GM23338 (cell line): ENCODE measurements at regions not wholly inside any gene's neighbourhood (a gene's known extent, or its start where the extent isn't known, plus 50 kb on each side); places are given as distances from the start of the nearest gene placed in this dataset.

Source experiments
- ATAC-seq: fragments of 200-7000 bp; cut with Tn5 transposase; 3 replicates; pipeline ENCODE4 v1.9.1; 2020
- DNase-seq: peaks from one replicate; pipeline ENCODE4 v3.0.0-alpha.2; 2015; ENCODE audit warnings: low spot score
- H2AFZ ChIP-seq: fragments of 200-600 bp; sonication (generic); 2 replicates; pipeline ENCODE4 v1.8.0; 2016; ENCODE audit warnings: antibody characterized with exemption, mild to moderate bottlenecking, moderate library complexity
- H3F3A ChIP-seq: fragments of 200-600 bp; sonication (generic); replicated peaks from 2 replicates; pipeline ENCODE4 v1.8.0; 2017; ENCODE audit warnings: antibody characterized with exemption, mixed run types, low read depth
- H3K27ac ChIP-seq: fragments of 200-600 bp; sonication (generic); 2 replicates; pipeline ENCODE4 v1.6.1; 2016; ENCODE audit warnings: low read depth
- H3K27me3 ChIP-seq: fragments of 200-600 bp; sonication (generic); 2 replicates; pipeline ENCODE4 v1.8.0; 2016; ENCODE audit warnings: mild to moderate bottlenecking, mixed run types, moderate library complexity; ENCODE audit not compliant: insufficient read depth
- H3K36me3 ChIP-seq: fragments of 200-600 bp; sonication (generic); 2 replicates; pipeline ENCODE4 v1.8.0; 2016; ENCODE audit warnings: mild to moderate bottlenecking; ENCODE audit not compliant: insufficient read depth
- H3K4me1 ChIP-seq: fragments of 200-600 bp; sonication (generic); 2 replicates; pipeline ENCODE4 v1.8.0; 2016; ENCODE audit warnings: mild to moderate bottlenecking, moderate library complexity; ENCODE audit not compliant: insufficient read depth
- H3K4me2 ChIP-seq: fragments of 200-600 bp; sonication (generic); 2 replicates; pipeline ENCODE4 v1.7.1; 2017; ENCODE audit warnings: mixed run types
- H3K4me3 ChIP-seq: fragments of 200-600 bp; sonication (generic); 2 replicates; pipeline ENCODE4 v1.6.1; 2016; ENCODE audit warnings: mixed run types
- H3K79me2 ChIP-seq: fragments of 200-600 bp; sonication (generic); replicated peaks from 2 replicates; pipeline ENCODE4 v1.8.0; 2017; ENCODE audit warnings: mild to moderate bottlenecking; ENCODE audit not compliant: insufficient read depth
- H3K9me2 ChIP-seq: fragments of 200-600 bp; sonication (generic); 2 replicates; pipeline ENCODE4 v1.8.0; 2017; ENCODE audit not compliant: insufficient read depth
- H4K20me1 ChIP-seq: fragments of 200-600 bp; sonication (generic); replicated peaks from 2 replicates; pipeline ENCODE4 v1.8.0; 2017; ENCODE audit warnings: mild to moderate bottlenecking; ENCODE audit not compliant: insufficient read depth
- H3K27ac Mint-ChIP-seq: 2 replicates; pipeline ENCODE4 v1.8.0; 2020; ENCODE audit warnings: inconsistent platforms, mild to moderate bottlenecking, moderate library complexity, mixed read lengths
- H3K27me3 Mint-ChIP-seq: 3 replicates; pipeline ENCODE4 v1.8.0; 2022; ENCODE audit warnings: low read depth, mild to moderate bottlenecking, moderate library complexity, mixed read lengths, inconsistent platforms; ENCODE audit not compliant: insufficient read depth, poor library complexity
- H3K36me3 Mint-ChIP-seq: 3 replicates; pipeline ENCODE4 v1.8.0; 2021; ENCODE audit warnings: low read depth, mild to moderate bottlenecking, inconsistent platforms, moderate library complexity, mixed read lengths
- H3K4me1 Mint-ChIP-seq: 3 replicates; pipeline ENCODE4 v1.8.0; 2020; ENCODE audit warnings: mild to moderate bottlenecking, inconsistent platforms, mixed read lengths
- H3K4me3 Mint-ChIP-seq: 3 replicates; pipeline ENCODE4 v1.8.0; 2021; ENCODE audit warnings: moderate library complexity, mild to moderate bottlenecking, inconsistent platforms, mixed read lengths
- H3K9me3 Mint-ChIP-seq: 3 replicates; pipeline ENCODE4 v1.8.0; 2020; ENCODE audit warnings: moderate library complexity, mild to moderate bottlenecking, inconsistent platforms, mixed read lengths
- CREB1 ChIP-seq: fragments of 250-450 bp; sonication (Bioruptor Pico); IDR thresholded peaks from 2 replicates; pipeline ENCODE4 v1.5.0; 2020; ENCODE audit warnings: low read depth, mild to moderate bottlenecking, moderate library complexity
- POLR2AphosphoS5 ChIP-seq: IDR thresholded peaks from 2 replicates; pipeline ENCODE4 v1.6.1; 2016; ENCODE audit warnings: antibody characterized with exemption, low read depth
- STAT1 ChIP-seq: IDR thresholded peaks from one replicate; pipeline ENCODE4 v1.6.1; 2016; ENCODE audit warnings: antibody characterized with exemption; ENCODE audit not compliant: unreplicated experiment
- ZNF114 ChIP-seq: fragments of 250-450 bp; sonication (Bioruptor Pico); IDR thresholded peaks from 2 replicates; pipeline ENCODE4 v1.5.0; 2020; ENCODE audit warnings: mild to moderate bottlenecking, moderate library complexity
- ZNF331 ChIP-seq: fragments of 250-450 bp; sonication (Bioruptor Pico); IDR thresholded peaks from 2 replicates; pipeline ENCODE4 v1.5.0; 2020; ENCODE audit warnings: low read depth, mild to moderate bottlenecking, moderate library complexity
- TF ChIP-seq, protein P1 (sequence below): fragments of 250-450 bp; sonication (Bioruptor Pico); IDR thresholded peaks from 2 replicates; pipeline ENCODE4 v1.5.0; 2020; ENCODE audit warnings: mild to moderate bottlenecking, moderate library complexity
- TF ChIP-seq, protein P2 (sequence below): IDR thresholded peaks from one replicate; pipeline ENCODE4 v1.6.1; 2018; ENCODE audit warnings: antibody characterized with exemption; ENCODE audit not compliant: unreplicated experiment

DNA sequence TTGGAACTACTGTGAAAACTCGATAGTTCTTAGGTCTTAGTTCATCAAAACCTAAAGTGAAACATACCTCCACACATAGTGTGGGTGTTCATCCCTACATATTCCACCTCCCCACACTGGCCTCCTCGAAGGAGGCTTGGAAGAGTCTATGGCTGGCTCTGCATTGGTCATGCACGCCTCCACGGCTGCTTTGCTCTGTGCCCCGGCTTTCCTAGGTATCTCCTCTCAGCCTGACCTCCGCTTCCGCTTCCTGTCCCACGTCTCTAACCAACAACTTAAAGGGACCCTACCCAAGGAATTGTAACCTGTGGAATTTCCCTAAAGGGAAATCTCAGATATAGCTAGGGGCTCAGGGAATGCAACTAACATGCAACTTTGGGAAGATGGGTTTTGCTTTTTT lies 79.7 kb upstream of the MBNL2 start (continued):
- TF ChIP-seq, protein P1, sequence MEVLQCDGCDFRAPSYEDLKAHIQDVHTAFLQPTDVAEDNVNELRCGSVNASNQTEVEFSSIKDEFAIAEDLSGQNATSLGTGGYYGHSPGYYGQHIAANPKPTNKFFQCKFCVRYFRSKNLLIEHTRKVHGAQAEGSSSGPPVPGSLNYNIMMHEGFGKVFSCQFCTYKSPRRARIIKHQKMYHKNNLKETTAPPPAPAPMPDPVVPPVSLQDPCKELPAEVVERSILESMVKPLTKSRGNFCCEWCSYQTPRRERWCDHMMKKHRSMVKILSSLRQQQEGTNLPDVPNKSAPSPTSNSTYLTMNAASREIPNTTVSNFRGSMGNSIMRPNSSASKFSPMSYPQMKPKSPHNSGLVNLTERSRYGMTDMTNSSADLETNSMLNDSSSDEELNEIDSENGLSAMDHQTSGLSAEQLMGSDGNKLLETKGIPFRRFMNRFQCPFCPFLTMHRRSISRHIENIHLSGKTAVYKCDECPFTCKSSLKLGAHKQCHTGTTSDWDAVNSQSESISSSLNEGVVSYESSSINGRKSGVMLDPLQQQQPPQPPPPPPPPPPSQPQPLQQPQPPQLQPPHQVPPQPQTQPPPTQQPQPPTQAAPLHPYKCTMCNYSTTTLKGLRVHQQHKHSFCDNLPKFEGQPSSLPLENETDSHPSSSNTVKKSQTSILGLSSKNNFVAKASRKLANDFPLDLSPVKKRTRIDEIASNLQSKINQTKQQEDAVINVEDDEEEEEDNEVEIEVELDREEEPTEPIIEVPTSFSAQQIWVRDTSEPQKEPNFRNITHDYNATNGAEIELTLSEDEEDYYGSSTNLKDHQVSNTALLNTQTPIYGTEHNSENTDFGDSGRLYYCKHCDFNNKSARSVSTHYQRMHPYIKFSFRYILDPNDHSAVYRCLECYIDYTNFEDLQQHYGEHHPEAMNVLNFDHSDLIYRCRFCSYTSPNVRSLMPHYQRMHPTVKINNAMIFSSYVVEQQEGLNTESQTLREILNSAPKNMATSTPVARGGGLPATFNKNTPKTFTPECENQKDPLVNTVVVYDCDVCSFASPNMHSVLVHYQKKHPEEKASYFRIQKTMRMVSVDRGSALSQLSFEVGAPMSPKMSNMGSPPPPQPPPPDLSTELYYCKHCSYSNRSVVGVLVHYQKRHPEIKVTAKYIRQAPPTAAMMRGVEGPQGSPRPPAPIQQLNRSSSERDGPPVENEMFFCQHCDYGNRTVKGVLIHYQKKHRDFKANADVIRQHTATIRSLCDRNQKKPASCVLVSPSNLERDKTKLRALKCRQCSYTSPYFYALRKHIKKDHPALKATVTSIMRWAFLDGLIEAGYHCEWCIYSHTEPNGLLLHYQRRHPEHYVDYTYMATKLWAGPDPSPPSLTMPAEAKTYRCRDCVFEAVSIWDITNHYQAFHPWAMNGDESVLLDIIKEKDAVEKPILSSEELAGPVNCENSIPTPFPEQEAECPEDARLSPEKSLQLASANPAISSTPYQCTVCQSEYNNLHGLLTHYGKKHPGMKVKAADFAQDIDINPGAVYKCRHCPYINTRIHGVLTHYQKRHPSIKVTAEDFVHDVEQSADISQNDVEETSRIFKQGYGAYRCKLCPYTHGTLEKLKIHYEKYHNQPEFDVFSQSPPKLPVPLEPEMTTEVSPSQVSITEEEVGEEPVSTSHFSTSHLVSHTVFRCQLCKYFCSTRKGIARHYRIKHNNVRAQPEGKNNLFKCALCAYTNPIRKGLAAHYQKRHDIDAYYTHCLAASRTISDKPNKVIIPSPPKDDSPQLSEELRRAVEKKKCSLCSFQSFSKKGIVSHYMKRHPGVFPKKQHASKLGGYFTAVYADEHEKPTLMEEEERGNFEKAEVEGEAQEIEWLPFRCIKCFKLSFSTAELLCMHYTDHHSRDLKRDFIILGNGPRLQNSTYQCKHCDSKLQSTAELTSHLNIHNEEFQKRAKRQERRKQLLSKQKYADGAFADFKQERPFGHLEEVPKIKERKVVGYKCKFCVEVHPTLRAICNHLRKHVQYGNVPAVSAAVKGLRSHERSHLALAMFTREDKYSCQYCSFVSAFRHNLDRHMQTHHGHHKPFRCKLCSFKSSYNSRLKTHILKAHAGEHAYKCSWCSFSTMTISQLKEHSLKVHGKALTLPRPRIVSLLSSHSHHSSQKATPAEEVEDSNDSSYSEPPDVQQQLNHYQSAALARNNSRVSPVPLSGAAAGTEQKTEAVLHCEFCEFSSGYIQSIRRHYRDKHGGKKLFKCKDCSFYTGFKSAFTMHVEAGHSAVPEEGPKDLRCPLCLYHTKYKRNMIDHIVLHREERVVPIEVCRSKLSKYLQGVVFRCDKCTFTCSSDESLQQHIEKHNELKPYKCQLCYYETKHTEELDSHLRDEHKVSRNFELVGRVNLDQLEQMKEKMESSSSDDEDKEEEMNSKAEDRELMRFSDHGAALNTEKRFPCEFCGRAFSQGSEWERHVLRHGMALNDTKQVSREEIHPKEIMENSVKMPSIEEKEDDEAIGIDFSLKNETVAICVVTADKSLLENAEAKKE (CRISPR knock-in tag): no peak
- TF ChIP-seq CREB1 (CRISPR knock-in tag): no peak
- TF ChIP-seq ZNF331 (CRISPR knock-in tag): no peak

DNA sequence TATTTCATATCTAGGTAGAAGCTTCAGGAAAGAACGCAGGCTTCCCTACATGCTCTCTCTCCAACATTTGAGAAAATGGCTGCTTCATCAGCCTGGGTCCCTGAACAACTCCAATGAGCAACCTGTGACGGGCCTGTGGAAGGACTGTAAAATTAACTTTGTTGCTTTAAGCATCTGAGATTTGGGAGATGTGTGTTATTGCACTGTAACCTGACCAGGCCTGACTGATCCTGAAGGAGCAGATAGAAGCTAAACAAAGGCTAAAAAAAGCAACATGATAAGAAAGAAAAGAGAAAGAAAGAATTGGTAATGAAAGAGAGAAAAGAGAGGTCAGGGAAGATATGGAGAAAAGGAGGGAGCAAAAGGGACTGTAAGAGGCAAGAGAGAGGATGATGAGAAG lies 77.1 kb upstream of the MBNL2 start:
- Histone ChIP-seq H3K27me3 (peaks cover 3% of the 10 kb centered on the region; the same call in 1 of the 2 replicates), H3K4me1 (0 out of 2 replicates have a peak, but pooled peaks cover 6% of the 10 kb centered on the region), H3K79me2 (no peaks in the 10 kb centered on the region), H3K36me3 (no peaks in the 10 kb centered on the region), H3K27ac (no peak overlapping the region), H3K4me3 (no peak overlapping the region), H3K4me2 (no peak overlapping the region), H3F3A (no peaks in the 10 kb centered on the region), H2AFZ (no peak overlapping the region), H4K20me1 (no peaks in the 10 kb centered on the region), H3K9me2 (no peaks in the 10 kb centered on the region)
- no peak for DNase-seq
- no peaks in the 10 kb centered on the region for H3K27me3 Mint-ChIP-seq
- H3K36me3 Mint-ChIP-seq: no peaks in the 10 kb centered on the region
- H3K27ac Mint-ChIP-seq: no peak overlapping the region
- no peaks in the 10 kb centered on the region; the same call in 2 of the 3 replicates for H3K9me3 Mint-ChIP-seq
- H3K4me3 Mint-ChIP-seq: no peak overlapping the region
- ATAC-seq: no peak
- H3K4me1 Mint-ChIP-seq: peaks cover 22% of the 10 kb centered on the region
- TF ChIP-seq ZNF331 (CRISPR knock-in tag): no peak
- TF ChIP-seq ZNF114 (CRISPR knock-in tag): no peak
- no peak for TF ChIP-seq STAT1
- TF ChIP-seq, protein P2, sequence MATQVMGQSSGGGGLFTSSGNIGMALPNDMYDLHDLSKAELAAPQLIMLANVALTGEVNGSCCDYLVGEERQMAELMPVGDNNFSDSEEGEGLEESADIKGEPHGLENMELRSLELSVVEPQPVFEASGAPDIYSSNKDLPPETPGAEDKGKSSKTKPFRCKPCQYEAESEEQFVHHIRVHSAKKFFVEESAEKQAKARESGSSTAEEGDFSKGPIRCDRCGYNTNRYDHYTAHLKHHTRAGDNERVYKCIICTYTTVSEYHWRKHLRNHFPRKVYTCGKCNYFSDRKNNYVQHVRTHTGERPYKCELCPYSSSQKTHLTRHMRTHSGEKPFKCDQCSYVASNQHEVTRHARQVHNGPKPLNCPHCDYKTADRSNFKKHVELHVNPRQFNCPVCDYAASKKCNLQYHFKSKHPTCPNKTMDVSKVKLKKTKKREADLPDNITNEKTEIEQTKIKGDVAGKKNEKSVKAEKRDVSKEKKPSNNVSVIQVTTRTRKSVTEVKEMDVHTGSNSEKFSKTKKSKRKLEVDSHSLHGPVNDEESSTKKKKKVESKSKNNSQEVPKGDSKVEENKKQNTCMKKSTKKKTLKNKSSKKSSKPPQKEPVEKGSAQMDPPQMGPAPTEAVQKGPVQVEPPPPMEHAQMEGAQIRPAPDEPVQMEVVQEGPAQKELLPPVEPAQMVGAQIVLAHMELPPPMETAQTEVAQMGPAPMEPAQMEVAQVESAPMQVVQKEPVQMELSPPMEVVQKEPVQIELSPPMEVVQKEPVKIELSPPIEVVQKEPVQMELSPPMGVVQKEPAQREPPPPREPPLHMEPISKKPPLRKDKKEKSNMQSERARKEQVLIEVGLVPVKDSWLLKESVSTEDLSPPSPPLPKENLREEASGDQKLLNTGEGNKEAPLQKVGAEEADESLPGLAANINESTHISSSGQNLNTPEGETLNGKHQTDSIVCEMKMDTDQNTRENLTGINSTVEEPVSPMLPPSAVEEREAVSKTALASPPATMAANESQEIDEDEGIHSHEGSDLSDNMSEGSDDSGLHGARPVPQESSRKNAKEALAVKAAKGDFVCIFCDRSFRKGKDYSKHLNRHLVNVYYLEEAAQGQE: no peak
- no peak for TF ChIP-seq POLR2AphosphoS5
